Endothelial cell of umbilical vein (primary cell): ENCODE measurements at regions not wholly inside any gene's neighbourhood (a gene's known extent, or its start where the extent isn't known, plus 50 kb on each side); places are given as distances from the start of the nearest gene placed in this dataset.

Experiments used
- BruUV-seq: library from RNA; stranded (reverse); fragments of 400-500 nt; replicated peaks from 2 replicates; lab custom pipeline; 2021; lab: Mats Ljungman, UMichigan
- CTCF ChIA-PET: fragments of 300-600, 350-600 bp; sonication (Branson Sonifier 250); formaldehyde crosslinking; loops from one replicate; lab custom pipeline; 2021; ENCODE audit warnings: antibody characterized with exemption, inconsistent platforms; lab: Charles Lee
- POLR2A ChIA-PET: fragments of 300-600, 350-600 bp; sonication (Branson Sonifier 250); formaldehyde crosslinking; loops from one replicate; lab custom pipeline; 2021; ENCODE audit warnings: antibody characterized with exemption, inconsistent platforms; lab: Charles Lee
- DNase-seq: peaks from one replicate; pipeline ENCODE4 v3.0.0-alpha.2; 2011; ENCODE audit warnings: low read depth, low spot score
- FAIRE-seq: peaks from 2 replicates; lab custom pipeline; 2011; peaks lifted over from hg19 to GRCh38; lab: Jason Lieb, UNC
- H2AFZ ChIP-seq: 2 replicates; pipeline ENCODE4 v1.6.0; 2012; ENCODE audit warnings: low read depth, low read length, control low read depth, inconsistent platforms
- H3K27ac ChIP-seq: 2 replicates; pipeline ENCODE4 v1.5.1; 2011; ENCODE audit warnings: low read depth, mild to moderate bottlenecking, control low read depth, low read length, moderate library complexity; ENCODE audit not compliant: insufficient read depth
- H3K27me3 ChIP-seq, 2 experiments: 2 replicates each; pipeline versions ENCODE4 v1.6.0 to v1.6.1; 2011; ENCODE audit warnings: low read length in 2 of 2, mixed read lengths in 1 of 2; ENCODE audit not compliant: control insufficient read depth in 2 of 2, insufficient read depth in 2 of 2
- H3K36me3 ChIP-seq, 2 experiments: 2 replicates in 1 of 2; 3 replicates in 1 of 2; pipeline ENCODE4 v1.5.1; 2011; ENCODE audit warnings: low read length in 2 of 2, mild to moderate bottlenecking in 1 of 2, moderate library complexity in 1 of 2; ENCODE audit not compliant: control insufficient read depth in 2 of 2, insufficient read depth in 2 of 2; ENCODE audit errors: extremely low read depth in 1 of 2
- H3K4me1 ChIP-seq: 3 replicates; pipeline ENCODE4 v1.5.1; 2011; ENCODE audit warnings: mild to moderate bottlenecking, low read length; ENCODE audit not compliant: control insufficient read depth, insufficient read depth; ENCODE audit errors: extremely low read depth
- H3K4me2 ChIP-seq: 2 replicates; pipeline ENCODE4 v1.6.1; 2011; ENCODE audit warnings: low read length, control low read depth, mixed read lengths; ENCODE audit not compliant: insufficient read depth
- H3K4me3 ChIP-seq, 3 experiments: fragments of 200-600 bp in 1 of 3; sonication (generic), shearing (Covaris generic) in 1 of 3; replicated peaks in 1 of 3; 2 replicates each; pipeline ENCODE4 v1.5.1; 2011 to 2016; ENCODE audit warnings: control low read depth in 3 of 3, low read length in 3 of 3, mild to moderate bottlenecking in 2 of 3, inconsistent platforms in 1 of 3, low read depth in 1 of 3, moderate library complexity in 1 of 3; ENCODE audit not compliant: insufficient read depth in 1 of 3
- H3K79me2 ChIP-seq: 2 replicates; pipeline ENCODE4 v1.6.0; 2012; ENCODE audit warnings: low read length, inconsistent platforms; ENCODE audit not compliant: control insufficient read depth, insufficient read depth
- H3K9ac ChIP-seq: replicated peaks from 2 replicates; pipeline ENCODE3; 2011; ENCODE audit warnings: low read length, control low read depth; ENCODE audit not compliant: insufficient read depth; ENCODE audit errors: extremely low read depth
- H3K9me1 ChIP-seq: replicated peaks from 3 replicates; pipeline ENCODE4 v1.6.0; 2011; ENCODE audit warnings: mild to moderate bottlenecking, low read length; ENCODE audit not compliant: control insufficient read depth, insufficient read depth; ENCODE audit errors: extremely low read depth
- H3K9me3 ChIP-seq: replicated peaks from 2 replicates; pipeline ENCODE4 v1.5.1; 2012; ENCODE audit warnings: low read length, inconsistent platforms; ENCODE audit not compliant: control insufficient read depth, insufficient read depth
- H4K20me1 ChIP-seq: replicated peaks from 2 replicates; pipeline ENCODE3; 2011; ENCODE audit warnings: mild to moderate bottlenecking, low read length; ENCODE audit not compliant: control insufficient read depth, insufficient read depth; ENCODE audit errors: extremely low read depth
- CTCF ChIP-seq, 2 donors: IDR thresholded peaks; 1 replicate in 1 of 2; 2 replicates in 1 of 2; pipeline ENCODE4 v1.5.1; 2011; ENCODE audit warnings: low read length in 2 of 2, mild to moderate bottlenecking in 2 of 2, moderate library complexity in 2 of 2, control low read depth in 1 of 2, inconsistent platforms in 1 of 2, low read depth in 1 of 2; ENCODE audit not compliant: insufficient read depth in 1 of 2; ENCODE audit errors: extremely low read depth in 1 of 2
- FOS ChIP-seq: IDR thresholded peaks from 2 replicates; pipeline ENCODE4 v1.6.1; 2011; ENCODE audit warnings: mild to moderate bottlenecking, low read length, moderate library complexity, borderline replicate concordance; ENCODE audit not compliant: insufficient read depth
- GATA2 ChIP-seq: IDR thresholded peaks from 2 replicates; pipeline ENCODE4 v1.7.0; 2011; ENCODE audit warnings: low read depth, mild to moderate bottlenecking, moderate library complexity, mixed read lengths, low read length; ENCODE audit not compliant: insufficient read length, insufficient read depth
- JUN ChIP-seq: IDR thresholded peaks from 2 replicates; pipeline ENCODE4 v1.6.1; 2011; ENCODE audit warnings: borderline replicate concordance, low read depth; ENCODE audit not compliant: insufficient read length, insufficient read depth
- MAX ChIP-seq: IDR thresholded peaks from 2 replicates; pipeline ENCODE4 v1.6.1; 2011; ENCODE audit not compliant: insufficient read depth, insufficient read length
- MYC ChIP-seq: IDR thresholded peaks from one replicate; pipeline ENCODE4 v1.6.1; 2011; ENCODE audit warnings: mild to moderate bottlenecking, low read depth, low read length
- POLR2A ChIP-seq: IDR thresholded peaks from 2 replicates; pipeline ENCODE4 v1.6.1; 2012; ENCODE audit warnings: low read depth, mild to moderate bottlenecking, control low read depth, low read length
- POLR2AphosphoS5 ChIP-seq: IDR thresholded peaks from 2 replicates; pipeline ENCODE4 v1.6.1; 2012; ENCODE audit warnings: low read depth, mild to moderate bottlenecking, control low read depth, low read length, moderate library complexity; ENCODE audit not compliant: insufficient read depth
- dilution Hi-C: fragments of 300-500 bp; cut with MboI; formaldehyde crosslinking; loops from one replicate; pipeline ENCODE4 v1.15.0; 2019; ENCODE audit warnings: low sequenced_read_pairs; ENCODE audit not compliant: extremely low pct_ligation_motif_present
- intact Hi-C: fragments of 100-400 bp; cut with micrococcal nuclease; formaldehyde crosslinking; loops from one replicate; pipeline ENCODE4 v1.10.0; 2022

GRCh38 chr19:20334760-20335159, 167.7 kb downstream of the ZNF486 start:
- ChIA-PET CTCF (no interaction called here), POLR2A (no interaction called here)
- Histone ChIP-seq H4K20me1 (no peaks in the 10 kb centered on the region), H3K4me2 (no peak overlapping the region), H3K79me2 (no peaks in the 10 kb centered on the region), H3K4me1 (no peaks in the 10 kb centered on the region), H3K27me3 (no peaks in the 10 kb centered on the region), H3K4me3 (no peak overlapping the region), H3K9me1 (no peaks in the 10 kb centered on the region), H2AFZ (no peak overlapping the region), H3K36me3 (no peaks in the 10 kb centered on the region), H3K9ac (no peak overlapping the region), H3K27ac (no peak overlapping the region), H3K9me3 (no peaks in the 10 kb centered on the region)
- dilution Hi-C loops = no loop called here
- TF ChIP-seq POLR2A (no peak), GATA2 (no peak), MAX (no peak), MYC (no peak)
- BruUV-seq = no TSS peak
- no peak for DNase-seq
- intact Hi-C loops = no loop called here
- no peak for FAIRE-seq

- no peak overlapping the region for H3K9ac ChIP-seq
- TF ChIP-seq GATA2 (no peak), FOS (no peak), JUN (no peak), MYC (no peak), MAX (no peak), POLR2AphosphoS5 (no peak), POLR2A (no peak), CTCF (IDR thresholded peaks at IDR 0.05; ENCODE audit: extremely low read depth in 1 of 2, insufficient read depth in 1 of 2, low read depth in 1 of 2, low read length in 2 of 2) (no peak)
- dilution Hi-C loops = no loop called here
- H3K4me2 ChIP-seq = no peak overlapping the region
- BruUV-seq = no TSS peak
- no peak for FAIRE-seq
- no peaks in the 10 kb centered on the region for H3K9me1 ChIP-seq
- H3K79me2 ChIP-seq = no peaks in the 10 kb centered on the region
- CTCF ChIA-PET = no interaction called here
- no peak overlapping the region for H2AFZ ChIP-seq
- H3K27ac ChIP-seq = no peak overlapping the region
- no peaks in the 10 kb centered on the region for H3K4me1 ChIP-seq
- intact Hi-C loops = no loop called here
- DNase-seq = no peak
- H3K4me3 ChIP-seq = no peak overlapping the region
- no peaks in the 10 kb centered on the region for H3K27me3 ChIP-seq
- POLR2A ChIA-PET = no interaction called here
- no peaks in the 10 kb centered on the region for H3K9me3 ChIP-seq
- H3K36me3 ChIP-seq = no peaks in the 10 kb centered on the region
- no peaks in the 10 kb centered on the region for H4K20me1 ChIP-seq
These were observed 166.5 kb downstream of the ZNF486 start for GRCh38 chr19:20333508-20333907.
